K562 (cell line): ENCODE measurements at regions not wholly inside any gene's neighbourhood (a gene's known extent, or its start where the extent isn't known, plus 50 kb on each side); places are given as distances from the start of the nearest gene placed in this dataset.

Experiments used
- ATAC-seq: fragments of 200-7000 bp; cut with Tn5 transposase; 3 replicates; pipeline ENCODE4 v1.9.1; 2020; ENCODE audit warnings: moderate library complexity
- BruUV-seq: library from RNA; stranded (reverse); fragments of 400-500 nt; replicated peaks from 2 replicates; lab custom pipeline; 2021; lab: Mats Ljungman, UMichigan
- CTCF ChIA-PET: fragments of 300-600 bp; formaldehyde crosslinking; extraction: SDS; loops from one replicate; lab custom pipeline; 2021; ENCODE audit warnings: low intra/inter-chr PET ratio; lab: Yijun Ruan, JAX
- POLR2A ChIA-PET: fragments of 300-600, 350-650 bp; sonication (Branson Sonifier 250); formaldehyde crosslinking; extraction: SDS; loops from one replicate; lab custom pipeline; 2021; ENCODE audit warnings: antibody characterized with exemption, inconsistent platforms; lab: Yijun Ruan, JAX
- DNase-seq, 4 experiments: peaks; one replicate each; pipeline versions ENCODE4 v3.0.0 to v3.0.0-alpha.2; 2011 to 2018; ENCODE audit warnings: low spot score in 3 of 4, mixed read lengths in 3 of 4; ENCODE audit errors: extremely low read depth in 1 of 4
- FAIRE-seq: peaks from 2 replicates; lab custom pipeline; 2011; peaks lifted over from hg19 to GRCh38; lab: Jason Lieb, UNC
- H2AFZ ChIP-seq: 2 replicates; pipeline ENCODE4 v1.6.0; 2011; ENCODE audit warnings: low read depth, low read length, control low read depth, inconsistent platforms
- H3K27ac ChIP-seq: fragments of 200-600 bp; 3 replicates; pipeline ENCODE4 v1.8.0; 2011; ENCODE audit warnings: low read depth, mild to moderate bottlenecking, control low read depth, inconsistent platforms, low read length, moderate library complexity, mixed read lengths; ENCODE audit errors: extremely low read depth
- H3K27me3 ChIP-seq, 2 experiments: fragments of 300-600 bp in 1 of 2; 2 replicates in 1 of 2; 3 replicates in 1 of 2; pipeline versions ENCODE4 v1.6.0 to v1.8.0; 2011; ENCODE audit warnings: inconsistent platforms in 2 of 2, low read length in 2 of 2, mild to moderate bottlenecking in 1 of 2, mixed read lengths in 1 of 2, moderate library complexity in 1 of 2; ENCODE audit not compliant: control insufficient read depth in 2 of 2, insufficient read depth in 2 of 2
- H3K36me3 ChIP-seq: fragments of 300-600 bp; 3 replicates; pipeline ENCODE4 v1.8.0; 2011; ENCODE audit warnings: mild to moderate bottlenecking, low read length, inconsistent platforms; ENCODE audit not compliant: control insufficient read depth, insufficient read depth
- H3K4me1 ChIP-seq, 2 experiments: fragments of 200-600 bp in 1 of 2; replicated peaks in 1 of 2; 2 replicates in 1 of 2; 3 replicates in 1 of 2; pipeline versions ENCODE4 v1.5.1 to v1.8.0; 2011; ENCODE audit warnings: inconsistent platforms in 2 of 2, low read length in 2 of 2, mild to moderate bottlenecking in 1 of 2, mixed read lengths in 1 of 2, moderate library complexity in 1 of 2; ENCODE audit not compliant: control insufficient read depth in 2 of 2, insufficient read depth in 2 of 2
- H3K4me2 ChIP-seq: 2 replicates; pipeline ENCODE4 v1.6.1; 2011; ENCODE audit warnings: low read length, control low read depth, inconsistent platforms, mixed read lengths; ENCODE audit not compliant: insufficient read depth
- H3K4me3 ChIP-seq: fragments of 200-600 bp; sonication (generic), shearing (Covaris generic); 2 replicates; pipeline ENCODE4 v1.5.1; 2016; ENCODE audit warnings: control low read depth, inconsistent platforms
- H3K79me2 ChIP-seq: fragments of 200-600 bp; 3 replicates; pipeline ENCODE4 v1.8.0; 2011; ENCODE audit warnings: low read length, inconsistent platforms; ENCODE audit not compliant: control insufficient read depth, insufficient read depth
- H3K9ac ChIP-seq, 2 experiments: 2 replicates each; pipeline versions ENCODE4 v1.6.0 to v1.6.1; 2011; ENCODE audit warnings: low read depth in 2 of 2, low read length in 2 of 2, control low read depth in 1 of 2, inconsistent platforms in 1 of 2, mild to moderate bottlenecking in 1 of 2, mixed read lengths in 1 of 2; ENCODE audit not compliant: insufficient read depth in 1 of 2
- H3K9me1 ChIP-seq: one replicate; pipeline ENCODE4 v1.6.0; 2011; ENCODE audit warnings: inconsistent platforms, mild to moderate bottlenecking, low read length, moderate library complexity; ENCODE audit not compliant: control insufficient read depth, insufficient read depth
- H3K9me3 ChIP-seq: replicated peaks from 2 replicates; pipeline ENCODE4 v1.5.1; 2011; ENCODE audit warnings: low read depth, low read length, inconsistent platforms; ENCODE audit not compliant: control insufficient read depth, insufficient read depth
- H4K20me1 ChIP-seq: replicated peaks from 2 replicates; pipeline ENCODE4 v1.6.1; 2011; ENCODE audit warnings: low read length, inconsistent platforms, mixed read lengths; ENCODE audit not compliant: control insufficient read depth, insufficient read depth
- FOXA1 ChIP-seq: fragments of 450-650 bp; IDR thresholded peaks from 2 replicates; pipeline ENCODE4 v1.6.1; 2016; ENCODE audit warnings: mild to moderate bottlenecking, borderline replicate concordance
- RAD51 ChIP-seq: fragments of 450-650 bp; IDR thresholded peaks from 2 replicates; pipeline ENCODE4 v1.7.1; 2016; ENCODE audit warnings: low read depth, mild to moderate bottlenecking, borderline replicate concordance
- RBM17 ChIP-seq: fragments of 200-400 bp; formaldehyde crosslinking; IDR thresholded peaks from 2 replicates; pipeline ENCODE4 v1.6.1; 2017; ENCODE audit warnings: low read depth, mild to moderate bottlenecking, low read length, borderline replicate concordance
- RBM34 ChIP-seq: fragments of 200-400 bp; formaldehyde crosslinking; IDR thresholded peaks from 2 replicates; pipeline ENCODE4 v1.6.1; 2018; ENCODE audit warnings: low read length, borderline replicate concordance; ENCODE audit not compliant: insufficient read depth
- ZNF175 ChIP-seq: fragments of 200-800 bp; sonication (Bioruptor generic); IDR thresholded peaks from 2 replicates; pipeline ENCODE4 v1.6.1; 2016; ENCODE audit warnings: low read depth, mild to moderate bottlenecking, missing genetic modification characterization, missing compliant biosample characterization
- ZNF584 ChIP-seq: fragments of 200-800 bp; sonication (Bioruptor generic); IDR thresholded peaks from 2 replicates; pipeline ENCODE4 v1.6.1; 2016; ENCODE audit warnings: low read depth, mild to moderate bottlenecking, missing genetic modification characterization, missing compliant biosample characterization
- WGBS: fragments of 100-300 bp; shearing (Covaris generic); methylation state at CpG from one replicate; pipeline ENCODE4 v1.1.6; 2016; ENCODE audit warnings: low coverage, mixed read lengths; ENCODE audit not compliant: insufficient coverage; ENCODE audit errors: missing lambda C conversion rate; 5-methylcytosine and 5-hydroxymethylcytosine counted together
- in situ Hi-C: fragments of 300-500 bp; cut with MboI; formaldehyde crosslinking; loops from 4 replicates; pipeline ENCODE4 v1.15.0; 2018; ENCODE audit warnings: inconsistent platforms, mixed read lengths
- intact Hi-C: fragments of 100-400 bp; cut with micrococcal nuclease; formaldehyde crosslinking; loops from 2 replicates; pipeline ENCODE4 v1.14.2; 2022
- TF ChIP-seq, protein P1 (sequence below): sonication (generic); formaldehyde crosslinking; IDR thresholded peaks from 2 replicates; pipeline ENCODE4 v1.8.0; 2022; ENCODE audit warnings: missing genetic modification reagents, mild to moderate bottlenecking, borderline replicate concordance

GRCh38 chr1:224801844-224802490, 127.5 kb upstream of the DNAH14 start:
- WGBS, result 0% methylated on average over 2 of the region's 2 CpGs
- no peaks in the 10 kb centered on the region for H4K20me1 ChIP-seq
- no peak overlapping the region for H3K4me3 ChIP-seq
- no peaks in the 10 kb centered on the region for H3K79me2 ChIP-seq
- ChIA-PET CTCF (no interaction called here), POLR2A (no interaction called here)
- no peaks in the 10 kb centered on the region for H3K9me1 ChIP-seq
- no TSS peak for BruUV-seq
- no peak overlapping the region for H3K9ac ChIP-seq
- no peak overlapping the region for H3K4me2 ChIP-seq
- ATAC-seq (no peak), DNase-seq (no peak), FAIRE-seq (no peak)
- no peaks in the 10 kb centered on the region for H3K36me3 ChIP-seq
- TF ChIP-seq, protein P1, sequence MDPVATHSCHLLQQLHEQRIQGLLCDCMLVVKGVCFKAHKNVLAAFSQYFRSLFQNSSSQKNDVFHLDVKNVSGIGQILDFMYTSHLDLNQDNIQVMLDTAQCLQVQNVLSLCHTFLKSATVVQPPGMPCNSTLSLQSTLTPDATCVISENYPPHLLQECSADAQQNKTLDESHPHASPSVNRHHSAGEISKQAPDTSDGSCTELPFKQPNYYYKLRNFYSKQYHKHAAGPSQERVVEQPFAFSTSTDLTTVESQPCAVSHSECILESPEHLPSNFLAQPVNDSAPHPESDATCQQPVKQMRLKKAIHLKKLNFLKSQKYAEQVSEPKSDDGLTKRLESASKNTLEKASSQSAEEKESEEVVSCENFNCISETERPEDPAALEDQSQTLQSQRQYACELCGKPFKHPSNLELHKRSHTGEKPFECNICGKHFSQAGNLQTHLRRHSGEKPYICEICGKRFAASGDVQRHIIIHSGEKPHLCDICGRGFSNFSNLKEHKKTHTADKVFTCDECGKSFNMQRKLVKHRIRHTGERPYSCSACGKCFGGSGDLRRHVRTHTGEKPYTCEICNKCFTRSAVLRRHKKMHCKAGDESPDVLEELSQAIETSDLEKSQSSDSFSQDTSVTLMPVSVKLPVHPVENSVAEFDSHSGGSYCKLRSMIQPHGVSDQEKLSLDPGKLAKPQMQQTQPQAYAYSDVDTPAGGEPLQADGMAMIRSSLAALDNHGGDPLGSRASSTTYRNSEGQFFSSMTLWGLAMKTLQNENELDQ (CRISPR knock-in tag), result no peak
- TF ChIP-seq ZNF584 (CRISPR knock-in tag) (no peak), FOXA1 (no peak), RBM34 (no peak), ZNF175 (no peak), RAD51 (no peak), RBM17 (no peak)
- H2AFZ ChIP-seq, result no peak overlapping the region
- H3K27ac ChIP-seq, result no peak overlapping the region
- H3K4me1 ChIP-seq, result no peaks in the 10 kb centered on the region
- intact Hi-C loops, result no loop called here
- no peaks in the 10 kb centered on the region for H3K27me3 ChIP-seq
- no peaks in the 10 kb centered on the region for H3K9me3 ChIP-seq
- in situ Hi-C loops, result no loop called here
